HL-60 (cell line): ENCODE measurements at regions not wholly inside any gene's neighbourhood (a gene's known extent, or its start where the extent isn't known, plus 50 kb on each side); places are given as distances from the start of the nearest gene placed in this dataset.

Experiments
- DNase-seq, 2 experiments: peaks; one replicate each; pipeline ENCODE4 v3.0.0-alpha.2; 2010 to 2020; ENCODE audit warnings: low read depth in 1 of 2, low spot score in 1 of 2
- H3K27ac ChIP-seq: fragments of 250-450 bp; sonication (Bioruptor Pico); replicated peaks from 2 replicates; pipeline ENCODE4 v1.5.1; 2020; ENCODE audit warnings: mild to moderate bottlenecking, moderate library complexity
- H3K27me3 ChIP-seq: fragments of 250-450 bp; sonication (Bioruptor Pico); 2 replicates; pipeline ENCODE4 v1.5.1; 2021; ENCODE audit warnings: mild to moderate bottlenecking, moderate library complexity; ENCODE audit not compliant: insufficient read depth, poor library complexity, severe bottlenecking
- H3K4me3 ChIP-seq: replicated peaks from 2 replicates; pipeline ENCODE4 v1.5.1; 2011; ENCODE audit warnings: mild to moderate bottlenecking, control low read depth, low read length; ENCODE audit not compliant: insufficient read depth
- CTCF ChIP-seq: IDR thresholded peaks from one replicate; pipeline ENCODE4 v1.5.1; 2011; ENCODE audit warnings: low read length, control low read depth, inconsistent platforms; ENCODE audit not compliant: insufficient read depth
- GABPA ChIP-seq: IDR thresholded peaks from 2 replicates; pipeline ENCODE4 v1.6.1; 2012; ENCODE audit warnings: low read depth
- POLR2AphosphoS5 ChIP-seq: IDR thresholded peaks from 2 replicates; pipeline ENCODE4 v1.6.1; 2012; ENCODE audit warnings: low read depth
- REST ChIP-seq: IDR thresholded peaks from 2 replicates; pipeline ENCODE4 v1.6.1; 2012; ENCODE audit warnings: low read depth; ENCODE audit not compliant: insufficient replicate concordance
- SPI1 ChIP-seq: IDR thresholded peaks from 2 replicates; pipeline ENCODE4 v1.6.1; 2012; ENCODE audit warnings: low read depth, mild to moderate bottlenecking, borderline replicate concordance

- DNase-seq, result peak in 1 of 2 experiments; percentile 60
- no peaks in the 10 kb centered on the region for H3K27me3 ChIP-seq
- no peak overlapping the region for H3K27ac ChIP-seq
- TF ChIP-seq GABPA (no peak), CTCF (peak; percentile 8)
- no peak overlapping the region for H3K4me3 ChIP-seq
Observed at GRCh38 chr20:4613718-4614620, 72.3 kb upstream of the PRNP start.

GRCh38 chr20:4613184-4613583 lies 73.1 kb upstream of the PRNP start:
- Histone ChIP-seq H3K27ac (no peak overlapping the region), H3K27me3 (no peaks in the 10 kb centered on the region), H3K4me3 (no peak overlapping the region)
- DNase-seq, result no peak
- TF ChIP-seq REST (no peak), SPI1 (no peak), GABPA (no peak), CTCF (no peak), POLR2AphosphoS5 (no peak)

GRCh38 chr20:4610871-4611270 lies 75.4 kb upstream of the PRNP start:
- no peak overlapping the region for H3K4me3 ChIP-seq
- no peaks in the 10 kb centered on the region for H3K27me3 ChIP-seq
- DNase-seq, result no peak
- TF ChIP-seq REST, result no peak
- TF ChIP-seq POLR2AphosphoS5, result no peak
- no peak for TF ChIP-seq GABPA
- no peak for TF ChIP-seq CTCF
- no peak for TF ChIP-seq SPI1
- H3K27ac ChIP-seq, result no peak overlapping the region

- no peak overlapping the region for H3K27ac ChIP-seq
- no peak overlapping the region for H3K4me3 ChIP-seq
- no peak for DNase-seq
- peaks cover 2% of the 10 kb centered on the region for H3K27me3 ChIP-seq
- TF ChIP-seq POLR2AphosphoS5, result no peak
- TF ChIP-seq REST, result no peak
- no peak for TF ChIP-seq GABPA
- TF ChIP-seq SPI1, result no peak
- no peak for TF ChIP-seq CTCF
Observed at GRCh38 chr20:4609511-4609910, 76.7 kb upstream of the PRNP start.
